K562 (cell line): ENCODE measurements at regions not wholly inside any gene's neighbourhood (a gene's known extent, or its start where the extent isn't known, plus 50 kb on each side); places are given as distances from the start of the nearest gene placed in this dataset.
A peak's percentile ranks its signal among the peaks of the same experiment; 100 is the strongest.

Experiments
- ATAC-seq: fragments of 200-7000 bp; cut with Tn5 transposase; 3 replicates; pipeline ENCODE4 v1.9.1; 2020; ENCODE audit warnings: moderate library complexity
- BruUV-seq: library from RNA; stranded (reverse); fragments of 400-500 nt; replicated peaks from 2 replicates; lab custom pipeline; 2021; lab: Mats Ljungman, UMichigan
- CTCF ChIA-PET: fragments of 300-600 bp; formaldehyde crosslinking; extraction: SDS; loops from one replicate; lab custom pipeline; 2021; ENCODE audit warnings: low intra/inter-chr PET ratio; lab: Yijun Ruan, JAX
- POLR2A ChIA-PET: fragments of 300-600, 350-650 bp; sonication (Branson Sonifier 250); formaldehyde crosslinking; extraction: SDS; loops from one replicate; lab custom pipeline; 2021; ENCODE audit warnings: antibody characterized with exemption, inconsistent platforms; lab: Yijun Ruan, JAX
- DNase-seq, 4 experiments: peaks; one replicate each; pipeline versions ENCODE4 v3.0.0 to v3.0.0-alpha.2; 2011 to 2018; ENCODE audit warnings: low spot score in 3 of 4, mixed read lengths in 3 of 4; ENCODE audit errors: extremely low read depth in 1 of 4
- FAIRE-seq: peaks from 2 replicates; lab custom pipeline; 2011; peaks lifted over from hg19 to GRCh38; lab: Jason Lieb, UNC
- H2AFZ ChIP-seq: 2 replicates; pipeline ENCODE4 v1.6.0; 2011; ENCODE audit warnings: low read depth, low read length, control low read depth, inconsistent platforms
- H3K27ac ChIP-seq: fragments of 200-600 bp; 3 replicates; pipeline ENCODE4 v1.8.0; 2011; ENCODE audit warnings: low read depth, mild to moderate bottlenecking, control low read depth, inconsistent platforms, low read length, moderate library complexity, mixed read lengths; ENCODE audit errors: extremely low read depth
- H3K27me3 ChIP-seq, 2 experiments: fragments of 300-600 bp in 1 of 2; 2 replicates in 1 of 2; 3 replicates in 1 of 2; pipeline versions ENCODE4 v1.6.0 to v1.8.0; 2011; ENCODE audit warnings: inconsistent platforms in 2 of 2, low read length in 2 of 2, mild to moderate bottlenecking in 1 of 2, mixed read lengths in 1 of 2, moderate library complexity in 1 of 2; ENCODE audit not compliant: control insufficient read depth in 2 of 2, insufficient read depth in 2 of 2
- H3K36me3 ChIP-seq: fragments of 300-600 bp; 3 replicates; pipeline ENCODE4 v1.8.0; 2011; ENCODE audit warnings: mild to moderate bottlenecking, low read length, inconsistent platforms; ENCODE audit not compliant: control insufficient read depth, insufficient read depth
- H3K4me1 ChIP-seq, 2 experiments: fragments of 200-600 bp in 1 of 2; replicated peaks in 1 of 2; 2 replicates in 1 of 2; 3 replicates in 1 of 2; pipeline versions ENCODE4 v1.5.1 to v1.8.0; 2011; ENCODE audit warnings: inconsistent platforms in 2 of 2, low read length in 2 of 2, mild to moderate bottlenecking in 1 of 2, mixed read lengths in 1 of 2, moderate library complexity in 1 of 2; ENCODE audit not compliant: control insufficient read depth in 2 of 2, insufficient read depth in 2 of 2
- H3K4me2 ChIP-seq: 2 replicates; pipeline ENCODE4 v1.6.1; 2011; ENCODE audit warnings: low read length, control low read depth, inconsistent platforms, mixed read lengths; ENCODE audit not compliant: insufficient read depth
- H3K4me3 ChIP-seq: fragments of 200-600 bp; sonication (generic), shearing (Covaris generic); 2 replicates; pipeline ENCODE4 v1.5.1; 2016; ENCODE audit warnings: control low read depth, inconsistent platforms
- H3K79me2 ChIP-seq: fragments of 200-600 bp; 3 replicates; pipeline ENCODE4 v1.8.0; 2011; ENCODE audit warnings: low read length, inconsistent platforms; ENCODE audit not compliant: control insufficient read depth, insufficient read depth
- H3K9ac ChIP-seq, 2 experiments: 2 replicates each; pipeline versions ENCODE4 v1.6.0 to v1.6.1; 2011; ENCODE audit warnings: low read depth in 2 of 2, low read length in 2 of 2, control low read depth in 1 of 2, inconsistent platforms in 1 of 2, mild to moderate bottlenecking in 1 of 2, mixed read lengths in 1 of 2; ENCODE audit not compliant: insufficient read depth in 1 of 2
- H3K9me1 ChIP-seq: one replicate; pipeline ENCODE4 v1.6.0; 2011; ENCODE audit warnings: inconsistent platforms, mild to moderate bottlenecking, low read length, moderate library complexity; ENCODE audit not compliant: control insufficient read depth, insufficient read depth
- H3K9me3 ChIP-seq: replicated peaks from 2 replicates; pipeline ENCODE4 v1.5.1; 2011; ENCODE audit warnings: low read depth, low read length, inconsistent platforms; ENCODE audit not compliant: control insufficient read depth, insufficient read depth
- H4K20me1 ChIP-seq: replicated peaks from 2 replicates; pipeline ENCODE4 v1.6.1; 2011; ENCODE audit warnings: low read length, inconsistent platforms, mixed read lengths; ENCODE audit not compliant: control insufficient read depth, insufficient read depth
- ATF3 ChIP-seq, 2 experiments: fragments of 450-650 bp in 1 of 2; sonication (generic) in 1 of 2; formaldehyde crosslinking in 1 of 2; IDR thresholded peaks in 1 of 2; conservative IDR thresholded peaks in 1 of 2; 2 replicates each; pipeline versions ENCODE4 v1.6.1 to v1.8.1; 2016 to 2023; ENCODE audit warnings: mild to moderate bottlenecking in 2 of 2, moderate library complexity in 2 of 2, inconsistent platforms in 1 of 2, missing genetic modification reagents in 1 of 2
- ATF7 ChIP-seq: fragments of 450-650 bp; IDR thresholded peaks from 2 replicates; pipeline ENCODE4 v1.7.1; 2014; ENCODE audit warnings: mild to moderate bottlenecking, moderate library complexity
- C11orf30 ChIP-seq: fragments of 450-650 bp; IDR thresholded peaks from 2 replicates; pipeline ENCODE4 v1.6.1; 2016; ENCODE audit warnings: low read depth, mild to moderate bottlenecking
- CREBBP ChIP-seq: IDR thresholded peaks from one replicate; pipeline ENCODE4 v1.6.1; 2012; ENCODE audit warnings: low read depth, mild to moderate bottlenecking, control low read depth, inconsistent platforms, low read length
- FOSL1 ChIP-seq: fragments of 200-800 bp; sonication (Bioruptor generic); conservative IDR thresholded peaks from 2 replicates; pipeline ENCODE4 v1.6.1; 2016; ENCODE audit warnings: missing genetic modification characterization, missing compliant biosample characterization
- MAFG ChIP-seq: fragments of 450-650 bp; conservative IDR thresholded peaks from 2 replicates; pipeline ENCODE4 v1.6.1; 2016; ENCODE audit warnings: missing genetic modification characterization, missing compliant biosample characterization
- NFE2 ChIP-seq: IDR thresholded peaks from 2 replicates; pipeline ENCODE4 v1.6.1; 2014; ENCODE audit warnings: antibody characterized with exemption, low read depth
- SNAPC5 ChIP-seq: fragments of 250-450 bp; sonication (Bioruptor Pico); IDR thresholded peaks from 2 replicates; pipeline ENCODE4 v1.8.0; 2021; ENCODE audit warnings: moderate library complexity, mild to moderate bottlenecking, inconsistent platforms
- TCF7 ChIP-seq: sonication (generic); IDR thresholded peaks from 2 replicates; pipeline ENCODE4 v1.6.1; 2016; ENCODE audit warnings: antibody characterized with exemption, borderline replicate concordance
- ZNF197 ChIP-seq: fragments of 200-800 bp; sonication (Bioruptor generic); IDR thresholded peaks from 2 replicates; pipeline ENCODE4 v1.6.1; 2016; ENCODE audit warnings: low read depth, missing genetic modification characterization, missing compliant biosample characterization
- ZNF347 ChIP-seq: fragments of 450-650 bp; formaldehyde crosslinking; IDR thresholded peaks from 2 replicates; pipeline ENCODE4 v1.4.0; 2020; ENCODE audit warnings: low read depth, mild to moderate bottlenecking, moderate library complexity
- WGBS: fragments of 100-300 bp; shearing (Covaris generic); methylation state at CpG from one replicate; pipeline ENCODE4 v1.1.6; 2016; ENCODE audit warnings: low coverage, mixed read lengths; ENCODE audit not compliant: insufficient coverage; ENCODE audit errors: missing lambda C conversion rate; 5-methylcytosine and 5-hydroxymethylcytosine counted together
- in situ Hi-C: fragments of 300-500 bp; cut with MboI; formaldehyde crosslinking; loops from 4 replicates; pipeline ENCODE4 v1.15.0; 2018; ENCODE audit warnings: inconsistent platforms, mixed read lengths
- intact Hi-C: fragments of 100-400 bp; cut with micrococcal nuclease; formaldehyde crosslinking; loops from 2 replicates; pipeline ENCODE4 v1.14.2; 2022

- no peak overlapping the region for H3K27ac ChIP-seq
- H3K79me2 ChIP-seq: no peaks in the 10 kb centered on the region
- H3K4me2 ChIP-seq: no peak overlapping the region
- no peaks in the 10 kb centered on the region for H3K36me3 ChIP-seq
- WGBS: 30% methylated on average over 2 of the region's 2 CpGs
- H4K20me1 ChIP-seq: no peaks in the 10 kb centered on the region
- CTCF ChIA-PET: no interaction called here
- no peaks in the 10 kb centered on the region for H3K9me1 ChIP-seq
- intact Hi-C loops: no loop called here
- no peaks in the 10 kb centered on the region for H3K9me3 ChIP-seq
- peaks cover 0 to 5% of the 10 kb centered on the region in 2 experiments; a peak in 2 of 5 replicates for H3K4me1 ChIP-seq
- POLR2A ChIA-PET: interaction anchor here (0.6 kb wide), 1 partner anchor 12 kb away, joined by 3 read pairs; no protein-coding TSS in a partner anchor
- H2AFZ ChIP-seq: no peak overlapping the region
- ATAC-seq (no peak), FAIRE-seq (peak; percentile 77), DNase-seq (no peak)
- no peaks in the 10 kb centered on the region for H3K27me3 ChIP-seq
- no peak overlapping the region for H3K9ac ChIP-seq
- no TSS peak for BruUV-seq
- peak; percentile 27; the same call in 1 of the 2 replicates for TF ChIP-seq FOSL1 (tag)
- TF ChIP-seq CREBBP: no peak
- TF ChIP-seq MAFG (tag): peak; percentile 50; the same call in 1 of the 2 replicates
- no peak for TF ChIP-seq TCF7
- TF ChIP-seq SNAPC5 (CRISPR knock-in tag): no peak
- TF ChIP-seq C11orf30: peak; percentile 61; the same call in 1 of the 2 replicates
- TF ChIP-seq ATF7: peak; percentile 35; the same call in 1 of the 2 replicates
- peak; percentile 30; the same call in 1 of the 2 replicates for TF ChIP-seq ATF3 (IDR thresholded peaks at IDR 0.05)
- TF ChIP-seq ATF3 (CRISPR knock-in tag; conservative IDR thresholded peaks at IDR 0.05): no peak
- TF ChIP-seq ZNF197 (CRISPR knock-in tag): no peak
- no peak for TF ChIP-seq ZNF347
- peak; percentile 62 for TF ChIP-seq NFE2
- no peak overlapping the region for H3K4me3 ChIP-seq
- in situ Hi-C loops: loop anchor here (25.0 kb wide), 1 partner anchor 777 kb away; no protein-coding TSS in a partner anchor
Observed at GRCh38 chr1:65039508-65039907, 73.2 kb upstream of the JAK1 start.
